ENCODE measurements at regions not wholly inside any gene's neighbourhood (a gene's known extent, or its start where the extent isn't known, plus 50 kb on each side); places are given as distances from the start of the nearest gene placed in this dataset.
"Not testable (repeated sequence)": the region's sequence is repeated elsewhere in the genome, so short reads cannot be mapped to it uniquely, and the experiment has no call there.

- no peak overlapping the region for H3K27ac Mint-ChIP-seq (ENCODE audit: unreplicated experiment)
- H3K4me3 Mint-ChIP-seq (ENCODE audit: unreplicated experiment): no peak overlapping the region
- no peak for DNase-seq (ENCODE audit: low spot score)
- H3K4me1 Mint-ChIP-seq (ENCODE audit: unreplicated experiment): peaks cover 15% of the 10 kb centered on the region
- no peak for TF ChIP-seq CTCF (IDR thresholded peaks at IDR 0.05; ENCODE audit: unreplicated experiment)
- H3K9me3 Mint-ChIP-seq (ENCODE audit: unreplicated experiment): no peaks in the 10 kb centered on the region
- peaks cover 5% of the 10 kb centered on the region for H3K27me3 Mint-ChIP-seq (ENCODE audit: unreplicated experiment)
- no peaks in the 10 kb centered on the region for H3K36me3 Mint-ChIP-seq (ENCODE audit: low read depth, unreplicated experiment)
These were observed 105.0 kb downstream of the BDH1 start for GRCh38 chr3:197450810-197451209.

GRCh38 chr3:197450308-197450707 lies 105.5 kb downstream of the BDH1 start:
- Mint-ChIP-seq H3K27ac (ENCODE audit: unreplicated experiment) (no peak overlapping the region), H3K4me1 (ENCODE audit: unreplicated experiment) (peaks cover 10% of the 10 kb centered on the region), H3K4me3 (ENCODE audit: unreplicated experiment) (no peak overlapping the region), H3K36me3 (ENCODE audit: low read depth, unreplicated experiment) (no peaks in the 10 kb centered on the region), H3K27me3 (ENCODE audit: unreplicated experiment) (peaks cover 4% of the 10 kb centered on the region), H3K9me3 (ENCODE audit: unreplicated experiment) (no peaks in the 10 kb centered on the region)
- no peak for TF ChIP-seq CTCF (IDR thresholded peaks at IDR 0.05; ENCODE audit: unreplicated experiment)
- no peak for DNase-seq (ENCODE audit: low spot score)

- H3K4me1 Mint-ChIP-seq (ENCODE audit: unreplicated experiment): not testable (repeated sequence)
These were observed 106.6 kb downstream of the BDH1 start for GRCh38 chr3:197449181-197449580.

GRCh38 chr3:197447781-197448180 lies 108.0 kb downstream of the BDH1 start:
- not testable (repeated sequence) for H3K9me3 Mint-ChIP-seq (ENCODE audit: unreplicated experiment); H3K36me3 Mint-ChIP-seq (ENCODE audit: low read depth, unreplicated experiment); H3K27ac Mint-ChIP-seq (ENCODE audit: unreplicated experiment); DNase-seq (ENCODE audit: low spot score); H3K4me3 Mint-ChIP-seq (ENCODE audit: unreplicated experiment); H3K27me3 Mint-ChIP-seq (ENCODE audit: unreplicated experiment)
- peaks cover 13% of the 10 kb centered on the region for H3K4me1 Mint-ChIP-seq (ENCODE audit: unreplicated experiment)

More at GRCh38 chr3:197449181-197449580, 106.6 kb downstream of the BDH1 start:
- not testable (repeated sequence) for DNase-seq (ENCODE audit: low spot score); H3K36me3 Mint-ChIP-seq (ENCODE audit: low read depth, unreplicated experiment); H3K27ac Mint-ChIP-seq (ENCODE audit: unreplicated experiment); H3K9me3 Mint-ChIP-seq (ENCODE audit: unreplicated experiment); H3K4me3 Mint-ChIP-seq (ENCODE audit: unreplicated experiment); H3K27me3 Mint-ChIP-seq (ENCODE audit: unreplicated experiment)

- Mint-ChIP-seq H3K36me3 (ENCODE audit: low read depth, unreplicated experiment) (no peaks in the 10 kb centered on the region), H3K27ac (ENCODE audit: unreplicated experiment) (no peak overlapping the region), H3K27me3 (ENCODE audit: unreplicated experiment) (peaks cover 2% of the 10 kb centered on the region), H3K4me1 (ENCODE audit: unreplicated experiment) (peaks cover 13% of the 10 kb centered on the region), H3K4me3 (ENCODE audit: unreplicated experiment) (no peak overlapping the region), H3K9me3 (ENCODE audit: unreplicated experiment) (no peaks in the 10 kb centered on the region)
- DNase-seq (ENCODE audit: low spot score): no peak
- TF ChIP-seq CTCF (IDR thresholded peaks at IDR 0.05; ENCODE audit: unreplicated experiment): no peak
These were observed 108.7 kb downstream of the BDH1 start for GRCh38 chr3:197447057-197447456.

- Mint-ChIP-seq H3K4me3 (ENCODE audit: unreplicated experiment) (no peak overlapping the region), H3K27me3 (ENCODE audit: unreplicated experiment) (peaks cover 2% of the 10 kb centered on the region), H3K9me3 (ENCODE audit: unreplicated experiment) (no peaks in the 10 kb centered on the region), H3K27ac (ENCODE audit: unreplicated experiment) (no peak overlapping the region), H3K4me1 (ENCODE audit: unreplicated experiment) (peaks cover 13% of the 10 kb centered on the region), H3K36me3 (ENCODE audit: low read depth, unreplicated experiment) (no peaks in the 10 kb centered on the region)
- DNase-seq (ENCODE audit: low spot score): no peak
- TF ChIP-seq CTCF (IDR thresholded peaks at IDR 0.05; ENCODE audit: unreplicated experiment): no peak
These were observed 109.1 kb downstream of the BDH1 start for GRCh38 chr3:197446700-197447056.
